Putamen (tissue), 1 donor: ENCODE measurements at regions not wholly inside any gene's neighbourhood (a gene's known extent, or its start where the extent isn't known, plus 50 kb on each side); places are given as distances from the start of the nearest gene placed in this dataset.
"Not testable (repeated sequence)": the region's sequence is repeated elsewhere in the genome, so short reads cannot be mapped to it uniquely, and the experiment has no call there.

Experiments used
- DNase-seq: peaks from one replicate; pipeline ENCODE4 v3.0.0-alpha.2; 2016; ENCODE audit warnings: low spot score

GRCh38 chr6:78505178-78505577, 362.2 kb upstream of the IRAK1BP1 start:
- DNase-seq = no peak

DNA sequence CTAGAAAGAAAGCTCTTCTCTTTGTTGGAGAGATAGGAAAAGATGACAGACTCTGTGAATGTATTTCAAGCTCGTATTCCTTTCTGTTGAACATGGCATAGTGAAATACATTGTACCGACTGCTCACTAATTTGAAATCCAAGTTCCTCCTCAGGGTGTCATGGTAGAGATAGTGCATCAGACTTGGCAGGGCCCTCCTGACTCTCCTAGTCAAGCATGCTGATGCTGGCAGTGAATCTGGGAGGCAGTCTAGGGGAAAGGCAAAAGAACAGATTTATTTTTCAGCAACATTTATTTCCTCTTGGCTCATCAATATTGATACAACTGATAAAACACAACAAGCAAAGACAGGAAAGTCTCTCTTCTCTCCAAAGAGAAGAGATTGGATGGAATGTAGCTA, 356.3 kb upstream of the IRAK1BP1 start:
- DNase-seq = no peak

GRCh38 chr6:78513856-78514255, 353.5 kb upstream of the IRAK1BP1 start:
- no peak for DNase-seq

DNA sequence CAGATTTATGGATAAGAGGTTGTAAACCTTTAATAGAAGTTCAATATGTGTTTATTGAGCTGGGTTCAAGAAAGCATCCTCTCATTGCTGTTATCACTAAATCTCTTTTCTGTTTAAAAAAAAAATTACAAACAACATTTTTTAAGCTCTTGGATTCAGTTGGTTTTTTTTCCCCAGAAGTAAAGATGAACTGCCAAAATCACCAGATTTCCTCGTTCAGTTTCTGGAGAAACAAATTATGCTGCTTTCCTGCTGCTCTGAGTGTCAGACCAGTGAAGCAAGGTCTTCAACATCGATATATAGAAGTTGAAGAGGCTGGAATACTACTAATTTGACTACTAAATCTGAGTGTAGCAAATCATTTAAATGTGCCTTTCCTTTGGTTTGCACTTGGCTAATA, 352.1 kb upstream of the IRAK1BP1 start:
- DNase-seq = no peak

GRCh38 chr6:78517399-78517798, 350.0 kb upstream of the IRAK1BP1 start:
- no peak for DNase-seq

DNA sequence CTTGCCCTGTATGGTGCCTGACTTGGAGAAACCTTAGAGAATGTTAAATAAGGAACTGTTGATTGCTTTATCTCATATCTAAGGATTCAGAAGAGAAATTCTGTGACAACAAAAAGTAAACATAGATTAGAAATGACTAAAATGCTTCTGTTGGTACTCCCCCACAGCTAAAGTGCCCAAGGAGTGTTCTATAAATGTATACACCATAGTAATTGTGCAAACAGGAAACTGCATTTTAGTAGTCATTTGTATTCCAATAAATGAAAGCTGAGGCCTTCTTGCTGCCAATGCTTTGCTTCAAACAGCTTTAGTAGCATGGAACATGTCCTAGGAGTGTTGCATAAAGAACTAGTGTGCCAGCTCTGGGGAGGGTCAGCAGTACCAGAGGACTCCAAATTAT, 343.7 kb upstream of the IRAK1BP1 start:
- DNase-seq = no peak

DNA sequence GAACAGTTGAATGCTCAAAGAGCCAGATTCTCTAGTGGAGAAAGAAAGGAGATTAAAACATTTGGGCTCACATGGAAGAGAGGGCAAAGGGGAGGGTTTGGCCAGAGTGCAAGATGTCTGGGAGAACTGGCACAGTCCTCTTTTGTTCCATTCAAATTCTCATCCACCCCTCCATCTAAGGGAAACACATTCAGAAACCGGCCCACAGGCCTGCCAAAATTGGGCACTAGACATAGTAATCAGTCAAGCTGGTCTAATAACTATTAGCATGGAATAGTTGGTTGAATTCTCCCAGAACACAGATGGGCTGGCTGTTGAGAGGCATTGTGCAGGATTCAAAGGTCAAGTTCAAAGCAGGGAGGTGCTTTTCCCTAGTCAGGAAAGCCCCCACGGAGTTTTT, 341.4 kb upstream of the IRAK1BP1 start:
- peak; percentile 46 for DNase-seq

DNA sequence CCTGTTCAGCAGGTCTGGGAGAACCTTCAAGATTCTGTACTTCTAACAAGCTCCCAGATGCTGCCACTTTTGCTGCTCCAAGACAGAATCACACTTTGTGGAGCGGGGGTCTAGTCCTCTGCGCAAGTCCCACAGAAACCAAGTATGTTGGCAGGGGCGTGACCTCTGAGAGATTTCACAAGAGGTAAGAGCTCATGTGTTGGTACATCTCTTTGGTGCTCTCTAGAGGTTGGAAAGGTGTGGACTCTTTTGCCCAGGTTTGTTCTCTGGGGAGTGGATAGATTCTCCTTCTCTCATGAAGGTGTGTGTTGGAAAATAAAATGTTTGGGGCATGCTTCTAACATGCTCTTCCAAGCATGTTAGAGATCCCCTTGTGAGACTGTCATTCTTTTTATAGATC, 340.9 kb upstream of the IRAK1BP1 start:
- no peak for DNase-seq

- DNase-seq = no peak
These were observed 338.4 kb upstream of the IRAK1BP1 start for GRCh38 chr6:78528926-78529325.

DNA sequence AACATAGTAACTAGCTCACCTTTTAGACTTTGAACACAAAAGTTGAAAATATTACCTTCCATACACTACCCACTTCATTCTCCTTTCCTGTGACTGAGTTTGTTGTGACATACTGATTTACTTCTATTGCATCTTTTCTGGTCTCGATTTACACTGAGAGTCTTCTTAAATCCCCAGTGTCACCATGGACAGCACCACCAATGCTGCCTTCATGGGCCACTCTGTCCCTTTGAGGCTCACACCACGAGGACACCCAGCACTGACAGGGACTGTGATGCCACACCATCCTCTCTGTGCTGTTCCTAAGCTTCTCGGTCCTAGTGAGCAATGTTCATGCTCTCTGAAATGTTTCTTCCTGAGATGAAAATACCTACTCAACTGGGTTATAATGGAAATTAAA, 337.1 kb upstream of the IRAK1BP1 start:
- DNase-seq = no peak

- no peak for DNase-seq
These were observed 333.9 kb upstream of the IRAK1BP1 start for GRCh38 chr6:78533426-78533825.

DNA sequence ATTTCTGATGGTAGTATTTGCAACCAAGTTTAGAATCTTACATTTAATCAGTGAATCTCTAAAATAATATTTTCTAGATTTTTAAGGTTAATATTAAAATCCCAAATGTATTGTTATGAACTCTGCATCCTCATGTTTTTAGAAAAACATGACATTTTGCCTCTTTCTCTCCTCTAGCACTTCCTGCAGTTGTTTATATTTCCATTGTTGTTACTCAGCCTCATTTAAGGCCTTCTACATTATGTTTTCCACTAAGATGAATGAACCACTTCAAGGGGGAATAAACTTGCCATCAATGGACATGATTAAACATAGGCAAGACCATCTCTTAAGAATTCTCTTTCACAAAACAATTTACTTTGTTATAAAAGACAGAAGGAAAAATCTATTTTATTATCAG, 333.5 kb upstream of the IRAK1BP1 start:
- DNase-seq = no peak

- no peak for DNase-seq
These were observed 329.3 kb upstream of the IRAK1BP1 start for GRCh38 chr6:78538002-78538401.

DNA sequence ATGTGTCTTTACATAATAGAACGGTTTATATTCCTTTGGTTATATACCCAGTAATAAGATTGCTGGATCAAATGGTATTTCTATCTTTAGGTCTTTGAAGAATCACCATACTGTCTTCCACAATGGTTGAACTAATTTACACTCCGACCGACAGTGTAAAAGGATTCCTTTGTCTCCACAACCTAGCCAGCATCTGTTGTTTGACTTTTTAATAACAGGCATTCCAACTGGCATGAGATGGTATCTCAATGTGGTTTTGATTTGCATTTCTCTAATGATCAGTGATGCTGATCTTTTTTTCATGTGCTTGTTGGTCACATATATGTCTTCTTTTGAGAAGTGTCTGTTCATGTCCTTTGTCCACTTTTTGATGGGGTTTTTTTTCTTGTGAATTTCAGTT, 319.7 kb upstream of the IRAK1BP1 start:
- DNase-seq = not testable (repeated sequence)

GRCh38 chr6:78551361-78551760, 316.0 kb upstream of the IRAK1BP1 start:
- DNase-seq = no peak

- no peak for DNase-seq
These were observed 314.9 kb upstream of the IRAK1BP1 start for GRCh38 chr6:78552435-78552834.

DNA sequence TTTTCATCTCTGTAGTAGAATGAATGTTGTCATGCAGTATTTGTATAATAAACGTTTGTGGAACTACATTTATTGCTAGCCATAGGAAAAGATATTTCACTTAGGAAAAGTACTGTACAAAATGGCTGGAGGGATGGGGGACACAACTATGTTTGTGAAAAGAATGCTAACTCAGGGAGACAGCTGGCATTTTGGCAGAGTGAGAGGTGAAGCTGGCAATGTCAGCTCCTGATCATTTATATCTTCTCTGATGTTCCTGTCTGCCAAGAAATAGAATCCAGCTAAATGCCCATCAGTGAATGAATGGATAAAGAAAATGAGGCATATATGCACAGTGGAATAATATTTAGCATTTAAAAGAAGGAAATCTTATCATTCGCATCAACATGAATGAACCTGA, 313.0 kb upstream of the IRAK1BP1 start:
- no peak for DNase-seq

DNA sequence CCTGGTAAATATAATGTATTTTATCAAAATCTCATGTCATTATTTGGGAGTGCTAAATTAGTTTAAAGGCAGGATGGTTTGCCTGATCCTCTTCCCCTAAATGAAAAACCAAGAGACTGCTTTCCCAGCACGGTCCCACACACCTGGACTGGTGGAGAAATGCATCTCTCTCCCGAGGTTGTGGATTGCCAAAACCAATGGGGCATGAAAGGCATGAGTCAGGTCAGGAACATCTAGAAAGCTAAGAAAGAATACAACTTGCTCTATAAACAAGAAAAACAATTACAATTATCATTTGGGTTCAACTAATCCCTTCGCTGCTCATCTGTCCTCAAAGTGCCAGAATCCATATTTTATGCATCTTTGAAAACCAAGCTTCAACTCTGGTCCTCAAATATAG, 308.3 kb upstream of the IRAK1BP1 start:
- no peak for DNase-seq

DNA sequence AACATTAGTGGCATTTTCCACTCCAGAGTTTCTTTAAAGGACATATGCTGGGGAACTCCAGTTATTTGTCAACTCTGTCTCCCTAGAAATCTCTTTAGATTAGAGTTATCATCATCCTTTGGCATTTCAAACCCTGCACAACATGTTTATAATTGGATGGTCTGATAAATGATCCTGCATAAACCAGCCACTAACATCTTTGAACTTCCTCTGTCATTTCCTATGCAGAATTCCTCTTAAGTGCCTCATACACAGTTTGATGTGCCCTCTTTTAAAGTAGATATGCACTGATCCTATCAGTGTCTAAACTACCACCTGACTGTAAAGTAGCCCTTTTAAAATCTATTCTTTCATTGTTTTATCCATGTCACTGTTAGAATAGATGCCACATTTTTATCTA, 306.3 kb upstream of the IRAK1BP1 start:
- no peak for DNase-seq

- no peak for DNase-seq
These were observed 301.4 kb upstream of the IRAK1BP1 start for GRCh38 chr6:78565997-78566396.

DNA sequence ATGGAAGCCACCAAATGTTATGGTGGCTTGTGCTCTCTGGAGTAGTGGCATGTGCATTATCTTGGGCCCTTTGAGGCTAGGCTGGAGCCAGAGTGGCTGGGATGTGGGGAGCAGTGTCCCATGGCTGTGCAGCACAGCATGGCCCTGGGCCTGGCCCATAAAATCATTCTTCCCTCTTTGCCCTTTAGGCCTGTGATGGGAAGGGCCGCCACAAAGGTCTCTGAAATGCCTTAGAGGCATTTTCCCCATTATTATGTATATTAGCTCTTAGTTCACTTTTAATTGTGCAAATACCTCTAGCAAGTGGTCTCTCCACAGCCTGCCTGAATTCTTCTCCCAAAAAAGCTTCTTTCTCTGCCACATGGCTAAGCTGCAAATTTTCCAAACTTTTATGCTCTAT, 297.3 kb upstream of the IRAK1BP1 start:
- no peak for DNase-seq

GRCh38 chr6:78577585-78577984, 289.8 kb upstream of the IRAK1BP1 start:
- no peak for DNase-seq

DNA sequence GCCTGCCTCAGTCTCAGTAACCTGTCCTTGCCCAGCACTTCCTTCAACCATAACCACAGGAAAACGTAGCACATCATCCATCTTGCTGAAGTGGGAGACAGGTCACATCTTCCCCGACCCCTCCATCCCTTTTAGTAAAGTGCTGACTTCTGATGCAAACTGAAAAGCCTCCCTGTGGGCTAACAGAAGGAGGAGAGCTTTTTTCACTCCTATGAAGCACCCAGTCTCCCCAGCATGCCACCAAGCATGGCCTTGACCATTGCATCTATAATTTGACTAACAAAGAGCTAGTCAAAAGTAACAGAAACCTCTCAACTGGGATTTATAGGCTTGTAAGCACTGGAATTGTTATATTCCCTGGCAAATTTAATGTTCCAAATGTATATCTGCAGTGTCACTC, 288.9 kb upstream of the IRAK1BP1 start:
- no peak for DNase-seq

- DNase-seq = no peak
These were observed 286.4 kb upstream of the IRAK1BP1 start for GRCh38 chr6:78580923-78581322.

DNA sequence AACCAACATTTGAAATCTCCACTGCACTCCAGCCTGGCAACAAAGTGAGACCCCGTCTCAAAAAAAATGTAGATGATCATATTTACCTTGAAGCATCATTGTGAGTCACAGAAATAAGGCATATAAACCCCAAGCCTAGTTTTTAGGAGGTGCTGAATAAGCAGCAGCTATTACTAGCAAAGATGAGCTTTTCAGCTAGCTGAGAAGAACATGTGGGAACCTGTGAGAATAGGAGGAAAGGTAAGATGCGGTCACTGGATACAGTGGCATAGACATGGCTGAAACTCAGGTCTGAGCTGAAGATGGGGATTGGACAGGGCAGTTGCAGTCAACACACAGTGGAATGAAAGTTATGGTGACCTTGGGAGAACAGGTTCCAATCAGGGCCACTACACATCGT, 284.3 kb upstream of the IRAK1BP1 start:
- DNase-seq = no peak
